GM21717 (cell line): ENCODE measurements at regions not wholly inside any gene's neighbourhood (a gene's known extent, or its start where the extent isn't known, plus 50 kb on each side); places are given as distances from the start of the nearest gene placed in this dataset.

Source experiments
- ATAC-seq: cut with Tn5 transposase; IDR thresholded peaks from one replicate; pipeline ENCODE4 v1.9.1; 2021; ENCODE audit warnings: mild to moderate bottlenecking, moderate library complexity; ENCODE audit not compliant: unreplicated experiment

DNA sequence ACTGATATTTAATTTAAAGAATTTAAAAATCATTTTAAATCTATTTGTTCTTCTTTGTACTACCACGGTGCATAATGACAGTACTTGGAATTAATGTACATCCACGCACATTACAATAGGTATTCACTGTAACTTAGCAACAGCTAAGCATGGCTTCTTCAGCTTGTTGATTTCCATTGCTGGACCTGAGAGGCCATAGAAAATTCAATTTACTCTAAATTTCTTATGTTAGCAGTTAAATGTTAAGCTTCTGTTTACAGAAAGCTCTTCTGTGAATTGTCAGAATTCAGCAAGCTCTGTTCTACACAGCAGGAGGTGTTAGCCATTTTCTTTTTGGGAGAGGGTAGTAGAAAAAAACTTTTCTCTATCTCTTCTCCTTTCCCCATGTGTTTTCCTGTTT lies 1149.3 kb upstream of the CDH2 start:
- ATAC-seq: no peak

- ATAC-seq: no peak
Measured at GRCh38 chr18:29321561-29321960, 1144.6 kb upstream of the CDH2 start.

DNA sequence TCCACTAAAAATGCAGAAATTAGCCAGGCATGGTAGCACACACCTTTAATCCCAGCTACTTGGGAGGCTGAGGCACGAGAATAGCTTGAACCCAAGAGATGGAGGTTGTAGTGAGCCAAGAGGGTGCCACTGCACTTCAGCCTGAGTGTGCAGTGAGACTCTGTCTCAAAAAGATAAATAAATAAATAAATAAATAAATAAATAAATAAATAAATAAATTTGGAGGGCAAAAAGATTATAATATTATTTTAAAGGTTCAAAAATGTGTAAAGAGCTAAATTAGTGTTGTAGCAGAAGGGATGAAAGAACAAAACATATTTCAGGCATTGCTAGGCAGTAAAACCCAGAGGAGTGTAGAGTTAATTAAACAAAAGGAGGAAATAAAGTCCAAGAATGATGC lies 1136.4 kb upstream of the CDH2 start:
- no peak for ATAC-seq

GRCh38 chr18:29311580-29311979 lies 1134.7 kb upstream of the CDH2 start:
- ATAC-seq: no peak

- no peak for ATAC-seq
Measured at GRCh38 chr18:29309366-29309765, 1132.4 kb upstream of the CDH2 start.

- no peak for ATAC-seq
Measured at GRCh38 chr18:29307982-29308381, 1131.1 kb upstream of the CDH2 start.

DNA sequence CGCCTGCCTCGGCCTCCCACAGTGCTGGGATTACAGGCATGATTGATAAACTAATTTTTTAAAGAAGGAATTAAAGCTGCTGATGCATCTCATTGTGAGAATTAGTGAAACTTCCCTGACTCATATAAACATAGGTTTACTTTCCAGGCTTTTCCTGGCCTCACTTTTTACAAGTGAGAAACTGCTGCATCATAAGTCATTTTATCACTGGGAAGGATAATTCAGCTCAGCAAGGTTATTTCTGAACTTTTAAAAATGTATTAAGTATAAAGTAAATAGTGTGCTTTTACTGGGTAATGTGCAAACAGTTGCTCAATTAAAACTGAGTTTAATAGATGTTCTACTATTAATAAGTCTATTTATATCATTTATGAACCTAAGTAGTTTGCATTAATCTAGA lies 1130.3 kb upstream of the CDH2 start:
- no peak for ATAC-seq

DNA sequence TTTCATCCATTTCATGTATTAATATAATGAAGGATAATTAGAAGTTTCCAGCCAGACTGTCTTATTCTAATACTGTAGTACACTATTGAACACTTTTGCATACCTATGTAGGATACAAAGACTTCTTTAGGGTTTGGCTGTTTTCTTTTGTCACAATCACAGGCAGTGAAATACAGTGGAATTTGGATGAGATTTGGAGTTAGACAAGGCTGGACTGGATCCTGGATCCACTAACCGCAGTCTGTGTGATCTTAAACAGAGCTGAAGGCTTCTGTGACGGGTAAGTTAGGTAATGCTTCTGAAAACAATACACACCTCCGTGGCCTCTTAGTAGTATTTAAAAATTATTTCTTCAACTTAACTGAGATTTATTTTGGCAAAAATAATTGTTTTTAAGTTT lies 1128.6 kb upstream of the CDH2 start:
- no peak for ATAC-seq

DNA sequence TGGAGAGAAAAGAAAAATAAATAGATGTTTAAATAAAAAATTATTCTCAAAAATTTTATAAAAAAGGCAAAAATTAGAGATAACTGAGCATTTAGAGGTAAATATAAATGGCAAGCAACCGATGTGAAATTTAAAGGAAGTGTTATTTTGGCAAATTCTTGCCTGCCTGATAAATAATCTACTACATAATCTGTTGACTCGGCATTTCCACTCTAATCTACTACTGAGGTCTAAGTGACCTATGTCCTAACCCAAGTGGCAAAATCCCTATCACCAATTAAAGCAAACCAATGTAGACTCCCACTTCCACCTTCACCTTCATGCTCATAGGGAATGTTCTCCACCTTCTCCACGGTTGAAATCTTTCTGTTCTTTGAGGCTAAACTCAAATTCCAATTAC lies 1124.1 kb upstream of the CDH2 start:
- ATAC-seq: no peak

- no peak for ATAC-seq
Measured at GRCh38 chr18:29285471-29285870, 1108.5 kb upstream of the CDH2 start.

GRCh38 chr18:29271501-29271900 lies 1094.6 kb upstream of the CDH2 start:
- ATAC-seq: no peak

- no peak for ATAC-seq
Measured at GRCh38 chr18:29259838-29260237, 1082.9 kb upstream of the CDH2 start.

DNA sequence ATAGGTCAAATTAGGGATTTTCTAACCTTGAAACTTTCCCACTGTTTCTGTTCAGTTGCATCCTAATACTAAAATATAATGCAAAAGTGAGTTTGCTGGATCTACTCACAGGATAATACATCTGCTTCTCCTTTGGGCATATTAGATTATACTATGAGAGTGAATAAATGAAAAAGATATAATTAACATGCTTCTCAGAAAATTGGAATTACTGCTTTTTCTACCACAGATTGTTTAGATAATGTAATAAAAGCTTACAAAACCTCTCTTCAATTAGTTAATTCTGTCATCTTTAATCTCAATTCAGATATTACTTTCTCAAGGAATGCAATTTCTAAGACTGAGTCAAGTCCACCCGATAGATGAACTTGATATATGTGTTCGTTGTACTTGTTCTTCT lies 1077.2 kb upstream of the CDH2 start:
- ATAC-seq: no peak

- no peak for ATAC-seq
Measured at GRCh38 chr18:29251681-29252080, 1074.8 kb upstream of the CDH2 start.

GRCh38 chr18:29250843-29251242 lies 1073.9 kb upstream of the CDH2 start:
- no peak for ATAC-seq

DNA sequence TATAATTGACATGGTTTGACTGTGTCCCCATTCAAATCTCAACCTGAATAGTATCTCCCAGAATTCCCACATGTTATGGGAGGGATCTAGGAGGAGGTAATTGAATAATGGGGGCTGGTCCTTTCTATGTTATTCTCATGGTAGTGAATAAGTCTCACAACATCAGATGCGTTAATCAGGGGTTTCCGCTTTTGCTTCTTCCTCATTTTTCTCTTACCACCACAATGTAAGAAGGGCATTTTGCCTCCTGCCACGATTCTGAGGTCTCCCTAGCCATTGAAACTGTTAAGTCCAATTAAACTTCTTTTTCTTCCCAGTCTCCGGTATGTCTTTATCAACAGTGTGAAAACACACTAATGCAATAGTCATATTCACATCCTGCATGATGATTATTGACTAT lies 1073.3 kb upstream of the CDH2 start:
- ATAC-seq: no peak

DNA sequence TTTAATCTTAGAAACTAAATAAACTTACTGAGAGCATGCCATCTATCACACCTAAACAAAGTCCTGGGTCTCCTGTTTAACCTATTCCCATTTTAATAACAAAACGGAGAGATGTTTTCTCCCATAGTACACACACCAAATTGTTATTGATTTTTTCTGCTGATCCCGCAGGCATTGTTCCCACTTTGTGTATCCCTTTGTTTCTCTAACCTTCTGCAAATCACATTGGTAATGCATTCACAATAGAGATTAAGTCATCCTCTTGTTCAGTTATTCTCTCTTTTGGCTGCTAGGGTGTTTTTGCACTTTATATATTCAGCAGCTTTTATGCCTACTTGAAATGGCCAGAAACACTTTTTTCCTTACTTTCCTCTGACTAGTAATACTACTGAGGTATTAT lies 1071.9 kb upstream of the CDH2 start:
- no peak for ATAC-seq

DNA sequence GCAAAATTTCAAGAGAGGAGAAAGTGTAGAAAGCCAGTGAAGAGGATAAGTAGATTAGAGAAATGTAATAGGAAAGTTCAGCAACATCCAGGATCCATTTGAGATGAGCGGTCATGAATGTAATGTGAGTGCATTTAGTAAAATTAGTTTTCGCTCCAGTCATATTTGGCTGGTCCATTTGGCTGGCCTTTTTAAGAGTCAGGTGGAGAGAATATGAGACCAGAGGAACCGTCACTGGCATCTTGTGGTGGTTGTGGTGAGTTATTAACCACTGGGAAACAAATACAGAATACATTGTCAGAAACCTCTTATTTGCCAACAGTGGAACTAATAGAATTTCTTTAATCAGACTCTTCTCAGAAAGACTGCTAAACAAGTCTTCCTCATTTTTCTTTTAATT lies 1064.3 kb upstream of the CDH2 start:
- no peak for ATAC-seq

- no peak for ATAC-seq
Measured at GRCh38 chr18:29234751-29235150, 1057.8 kb upstream of the CDH2 start.

- ATAC-seq: no peak
Measured at GRCh38 chr18:29226213-29226612, 1049.3 kb upstream of the CDH2 start.

DNA sequence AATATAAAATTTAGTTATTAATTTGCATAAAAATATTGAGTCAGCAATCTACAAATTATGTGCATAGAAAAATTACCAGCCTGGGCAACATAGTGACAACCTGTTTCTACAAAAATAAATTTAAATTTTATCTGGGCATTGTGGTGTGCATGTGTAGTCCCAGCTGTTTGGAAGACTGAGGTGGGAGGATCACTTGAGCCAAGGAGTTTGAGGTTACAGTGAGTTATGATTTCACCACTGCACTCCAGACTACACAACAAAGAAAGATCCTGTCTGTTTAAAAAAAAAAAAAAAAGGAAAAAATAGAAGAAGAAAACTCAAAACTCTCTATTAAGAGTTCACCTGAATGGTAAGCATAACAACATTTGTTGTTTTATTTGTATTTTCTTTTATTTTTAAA lies 1048.4 kb upstream of the CDH2 start:
- ATAC-seq: no peak

DNA sequence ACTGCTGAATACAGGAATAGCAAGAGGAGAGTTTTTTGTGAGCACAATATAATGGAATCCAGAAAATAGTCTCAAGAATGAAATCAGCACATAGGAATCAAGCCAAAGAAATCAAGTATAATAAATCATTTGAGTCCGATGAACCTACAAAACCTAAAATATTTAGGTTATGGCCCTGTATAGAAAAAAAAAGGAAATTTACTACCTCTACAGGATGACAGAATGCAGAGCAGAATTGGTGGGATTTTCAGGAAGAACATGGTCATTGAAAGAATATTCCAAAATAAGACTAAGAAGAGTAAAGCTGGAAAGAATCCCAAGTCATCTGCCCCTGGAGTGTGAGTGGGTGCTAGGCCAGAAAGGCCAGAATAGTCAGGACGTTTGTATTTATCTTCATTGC lies 1041.2 kb upstream of the CDH2 start:
- ATAC-seq: no peak

DNA sequence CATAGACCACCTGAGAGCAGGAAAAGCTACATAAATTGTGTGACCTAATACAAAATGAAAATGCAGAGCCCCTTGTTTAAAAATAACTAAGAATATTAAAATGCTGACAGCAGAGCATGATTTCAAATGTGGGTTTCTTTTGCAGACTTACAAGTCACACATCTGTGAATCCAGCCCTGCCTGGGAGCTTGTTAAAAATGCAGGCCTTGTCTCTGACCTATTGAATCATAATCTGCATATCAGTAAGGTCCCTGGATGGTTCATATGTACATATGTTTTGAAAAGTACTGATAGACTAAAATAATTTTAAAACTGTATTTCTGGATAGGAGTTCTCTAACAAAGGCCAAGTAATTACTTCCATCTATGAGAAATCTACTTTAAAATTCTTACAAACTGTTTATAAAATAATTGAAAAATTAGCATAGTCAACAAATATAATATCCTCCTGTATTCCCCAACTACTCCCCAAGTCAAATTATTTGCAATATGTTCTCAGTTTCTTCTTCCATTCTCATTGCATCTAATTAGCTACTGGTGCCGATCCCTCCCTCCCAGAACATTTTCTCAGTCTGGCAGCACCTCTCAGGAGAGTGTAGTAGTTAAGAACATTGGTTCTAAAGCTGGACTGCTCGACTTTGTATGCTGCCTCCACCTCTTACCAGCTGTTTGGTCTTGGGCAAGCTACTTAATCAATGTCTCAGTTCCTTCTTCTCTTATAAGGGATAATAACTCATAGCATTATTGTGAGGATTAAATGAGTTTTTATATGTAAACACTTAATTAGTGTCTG lies 1040.4 kb upstream of the CDH2 start:
- no peak for ATAC-seq
